ENCODE measurements at regions not wholly inside any gene's neighbourhood (a gene's known extent, or its start where the extent isn't known, plus 50 kb on each side); places are given as distances from the start of the nearest gene placed in this dataset.

DNA sequence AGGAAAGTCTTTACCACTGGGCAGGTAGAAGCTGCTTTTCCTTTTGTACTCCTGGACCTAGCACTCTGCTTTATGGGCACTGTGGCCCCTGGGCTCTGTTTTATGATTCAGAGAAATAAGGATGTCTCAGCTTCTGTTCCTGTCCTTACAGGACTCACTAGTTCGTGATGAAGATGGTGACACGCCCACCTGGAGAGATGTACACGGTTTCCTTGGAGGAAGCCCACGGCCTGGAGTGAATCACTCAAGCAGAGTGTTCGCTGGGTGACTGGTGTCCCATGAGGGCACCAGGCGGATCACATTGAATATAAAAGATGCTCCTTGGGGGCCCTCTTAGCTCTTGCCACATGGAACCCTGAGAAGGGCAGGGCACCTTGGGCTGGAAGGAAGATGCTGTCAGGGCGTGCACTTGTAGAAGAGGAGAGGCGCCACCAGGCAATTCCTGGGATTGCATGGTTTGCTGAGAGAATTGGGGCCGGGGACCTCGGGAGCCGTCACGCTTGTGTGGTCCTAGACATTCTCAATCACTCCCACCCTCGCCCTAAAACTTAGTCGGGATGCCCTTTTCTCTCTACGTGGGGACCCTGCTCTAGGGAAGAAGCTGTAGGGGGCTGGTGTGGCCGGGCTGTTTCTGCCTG lies 202.6 kb downstream of the TSHZ3 start:
- Histone ChIP-seq H3K9me3 (ENCODE audit: insufficient read depth in 2 of 2, low read depth in 1 of 2, low read length in 1 of 2) (no peaks in the 10 kb centered on the region), H2BK15ac (ENCODE audit: low read length) (no peak overlapping the region), H3K79me2 (ENCODE audit: control insufficient read depth in 1 of 2, insufficient read depth in 2 of 2, low read length in 2 of 2) (no peaks in the 10 kb centered on the region), H4K8ac (ENCODE audit: extremely low read depth, insufficient read depth, low read length) (no peak overlapping the region), H3K18ac (ENCODE audit: extremely low read depth, low read length) (no peak overlapping the region), H3K23ac (ENCODE audit: insufficient read length) (no peak overlapping the region), H3K9ac (replicated peaks in 1 of 4; ENCODE audit: extremely low read depth in 1 of 4, low read depth in 3 of 4, low read length in 3 of 4) (no peak overlapping the region), H2BK5ac (ENCODE audit: low read depth, low read length) (no peak overlapping the region), H3K4me1 (replicated peaks in 1 of 4; ENCODE audit: control insufficient read depth in 3 of 4, insufficient read depth in 4 of 4, low read length in 3 of 4) (no peaks in the 10 kb centered on the region), H3K27me3 (replicated peaks in 1 of 4; ENCODE audit: control insufficient read depth in 3 of 4, extremely low read depth in 1 of 4, insufficient read depth in 3 of 4, low read length in 3 of 4) (no peaks in the 10 kb centered on the region), H2BK12ac (ENCODE audit: low read depth, low read length) (no peak overlapping the region), H3K36me3 (ENCODE audit: control insufficient read depth in 2 of 4, insufficient read depth in 4 of 4, low read length in 3 of 4) (no peaks in the 10 kb centered on the region), H3K27ac (ENCODE audit: low read depth, low read length) (no peak overlapping the region), H2AFZ (ENCODE audit: low read length) (no peak overlapping the region), H2BK120ac (replicated peaks; ENCODE audit: low read depth, low read length) (no peak overlapping the region), H3K4ac (replicated peaks; ENCODE audit: insufficient read length, low read depth, low read length) (no peak overlapping the region), H3K23me2 (ENCODE audit: low read depth, low read length) (no peaks in the 10 kb centered on the region), H3K4me3 (ENCODE audit: extremely low read depth in 1 of 4, insufficient read depth in 2 of 4, low read depth in 3 of 4, low read length in 4 of 4) (no peak overlapping the region), H3K4me2 (ENCODE audit: insufficient read depth in 1 of 2, low read depth in 2 of 2, low read length in 2 of 2) (no peak overlapping the region), H2AK5ac (ENCODE audit: low read depth, low read length) (no peak overlapping the region), H3K14ac (ENCODE audit: insufficient read length) (no peak overlapping the region), H3K56ac (replicated peaks; ENCODE audit: insufficient read length, low read depth, low read length) (no peak overlapping the region), H4K91ac (replicated peaks; ENCODE audit: insufficient read length, low read length) (no peak overlapping the region), H2BK20ac (ENCODE audit: low read length) (no peak overlapping the region), H3K79me1 (ENCODE audit: low read depth, low read length) (no peaks in the 10 kb centered on the region), H4K5ac (ENCODE audit: insufficient read length, low read depth, low read length) (no peak overlapping the region), H4K20me1 (replicated peaks in 1 of 2; ENCODE audit: control insufficient read depth in 1 of 2, insufficient read depth in 2 of 2, low read length in 2 of 2) (no peaks in the 10 kb centered on the region)
- no peak for DNase-seq (ENCODE audit: low read depth in 1 of 2, low spot score in 2 of 2)
- FAIRE-seq = no peak
- WGBS, 2 experiments (ENCODE audit: extremely low coverage in 1 of 2, insufficient coverage in 1 of 2, insufficient read length in 1 of 2, insufficient replicate concordance in 2 of 2, low coverage in 1 of 2, low lambda C conversion rate in 2 of 2, missing lambda C conversion rate in 1 of 2) = 87% methylated on average over 16 of the region's 16 CpGs; no CpG with 5 or more reads in 1 of the 2 experiments
- ChIA-PET CTCF (ENCODE audit: partially characterized antibody) (interaction anchor here (0.7 to 1.6 kb wide), 5 partner anchors 10 to 290 kb away, joined by 3 to 6 read pairs (median 3); no protein-coding TSS in a partner anchor), POLR2A (ENCODE audit: partially characterized antibody) (no interaction called here)
- TF ChIP-seq RFX5 (IDR thresholded peaks at IDR 0.05; ENCODE audit: borderline replicate concordance, low read depth, low read length) (no peak), RAD21 (IDR thresholded peaks at IDR 0.05 in 1 of 2, conservative IDR thresholded peaks at IDR 0.05 in 1 of 2; ENCODE audit: low read depth in 2 of 2, low read length in 2 of 2) (peak; percentile 31 to 50)
- TF ChIP-seq, protein P1, sequence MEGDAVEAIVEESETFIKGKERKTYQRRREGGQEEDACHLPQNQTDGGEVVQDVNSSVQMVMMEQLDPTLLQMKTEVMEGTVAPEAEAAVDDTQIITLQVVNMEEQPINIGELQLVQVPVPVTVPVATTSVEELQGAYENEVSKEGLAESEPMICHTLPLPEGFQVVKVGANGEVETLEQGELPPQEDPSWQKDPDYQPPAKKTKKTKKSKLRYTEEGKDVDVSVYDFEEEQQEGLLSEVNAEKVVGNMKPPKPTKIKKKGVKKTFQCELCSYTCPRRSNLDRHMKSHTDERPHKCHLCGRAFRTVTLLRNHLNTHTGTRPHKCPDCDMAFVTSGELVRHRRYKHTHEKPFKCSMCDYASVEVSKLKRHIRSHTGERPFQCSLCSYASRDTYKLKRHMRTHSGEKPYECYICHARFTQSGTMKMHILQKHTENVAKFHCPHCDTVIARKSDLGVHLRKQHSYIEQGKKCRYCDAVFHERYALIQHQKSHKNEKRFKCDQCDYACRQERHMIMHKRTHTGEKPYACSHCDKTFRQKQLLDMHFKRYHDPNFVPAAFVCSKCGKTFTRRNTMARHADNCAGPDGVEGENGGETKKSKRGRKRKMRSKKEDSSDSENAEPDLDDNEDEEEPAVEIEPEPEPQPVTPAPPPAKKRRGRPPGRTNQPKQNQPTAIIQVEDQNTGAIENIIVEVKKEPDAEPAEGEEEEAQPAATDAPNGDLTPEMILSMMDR (IDR thresholded peaks at IDR 0.05; ENCODE audit: control extremely low read depth in 1 of 3, insufficient read depth in 1 of 3, low read depth in 1 of 3, low read length in 3 of 3) = peak in 1 of 3 experiments; percentile 21; a peak in 2 of 4 replicates
